Activated naive CD4-positive, alpha-beta T cell treated with anti-CD3 and anti-CD28 coated beads, Interleukin-2, amount 50 U/mL, for 16 hours (primary cell): ENCODE measurements at regions not wholly inside any gene's neighbourhood (a gene's known extent, or its start where the extent isn't known, plus 50 kb on each side); places are given as distances from the start of the nearest gene placed in this dataset.

ENCODE experiments used
- DNase-seq: peaks from one replicate; pipeline ENCODE4 v3.0.0-alpha.2; 2020

DNA sequence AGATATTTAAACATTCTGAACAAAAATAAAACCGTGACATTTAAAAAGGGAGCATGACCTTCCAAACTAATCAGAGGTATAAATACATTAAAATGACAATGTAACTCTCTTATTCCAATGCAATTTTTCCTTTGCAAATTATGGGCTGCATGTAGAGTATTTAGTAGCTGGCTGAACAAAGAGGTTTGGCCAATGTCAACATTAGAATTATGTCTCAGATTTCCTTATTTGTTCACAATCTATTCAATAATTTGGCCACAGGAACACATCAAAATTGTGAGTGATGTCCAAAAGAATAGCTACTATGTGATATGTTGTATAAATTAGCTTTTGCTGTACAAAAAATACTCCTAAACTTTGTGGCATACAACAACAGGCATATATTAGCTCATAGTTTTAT, 580.0 kb upstream of the MARCKS start:
- DNase-seq: no peak

DNA sequence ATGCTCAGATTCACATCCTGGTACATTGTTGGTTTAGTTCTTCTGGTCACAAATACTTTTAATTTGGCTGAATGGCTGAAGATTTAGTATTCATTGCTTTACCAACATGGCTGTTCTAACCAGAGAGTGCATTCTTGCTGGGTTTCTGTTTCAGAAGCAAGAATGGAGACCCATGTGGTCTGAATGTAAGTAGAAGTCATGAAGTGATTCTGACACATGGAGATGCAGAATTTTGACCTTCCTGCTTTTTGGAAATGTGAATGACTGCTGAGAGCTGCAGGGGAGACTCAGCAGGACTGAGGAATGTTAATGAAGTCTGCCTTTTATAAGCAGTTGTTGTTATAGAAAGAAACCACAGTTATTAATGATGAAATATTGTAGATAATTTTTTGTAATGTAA, 576.1 kb upstream of the MARCKS start:
- DNase-seq: no peak

DNA sequence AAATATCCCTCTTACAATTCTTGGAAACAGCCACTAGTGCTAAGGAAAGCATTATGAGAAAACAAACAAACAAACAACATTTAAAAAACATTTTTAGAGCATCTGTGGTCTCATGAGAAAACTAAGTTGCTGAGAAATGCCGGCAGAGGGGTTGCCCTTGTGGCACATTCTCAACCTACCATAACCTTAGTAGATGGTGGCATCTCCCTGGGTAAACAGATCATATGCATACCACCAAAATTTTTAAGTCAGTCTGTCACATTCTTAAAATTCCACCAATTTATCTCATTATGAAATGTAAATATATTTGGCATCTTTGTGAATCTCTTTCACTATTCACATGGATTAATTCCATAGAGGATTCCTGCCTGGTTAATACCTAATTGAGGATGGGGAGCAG, 575.7 kb upstream of the MARCKS start:
- DNase-seq: no peak

DNA sequence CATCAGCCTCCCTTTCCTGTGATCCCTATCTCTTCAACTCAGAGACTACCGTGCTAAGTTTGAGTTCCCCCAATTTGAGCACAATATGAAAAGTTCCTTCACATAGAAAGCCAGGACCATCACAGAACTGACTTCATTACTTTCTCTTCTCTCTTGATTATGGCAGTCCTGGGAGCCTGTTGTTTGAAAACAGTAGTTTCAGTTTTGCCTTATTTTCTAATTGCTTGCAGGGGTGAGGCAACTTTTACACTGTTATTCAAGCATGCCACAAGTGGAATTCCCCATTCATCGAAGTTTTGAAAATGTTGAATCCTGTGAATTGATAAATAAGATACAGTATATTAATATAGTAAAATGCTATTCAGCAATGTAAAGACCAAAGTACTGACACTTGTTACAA, 569.7 kb upstream of the MARCKS start:
- no peak for DNase-seq

DNA sequence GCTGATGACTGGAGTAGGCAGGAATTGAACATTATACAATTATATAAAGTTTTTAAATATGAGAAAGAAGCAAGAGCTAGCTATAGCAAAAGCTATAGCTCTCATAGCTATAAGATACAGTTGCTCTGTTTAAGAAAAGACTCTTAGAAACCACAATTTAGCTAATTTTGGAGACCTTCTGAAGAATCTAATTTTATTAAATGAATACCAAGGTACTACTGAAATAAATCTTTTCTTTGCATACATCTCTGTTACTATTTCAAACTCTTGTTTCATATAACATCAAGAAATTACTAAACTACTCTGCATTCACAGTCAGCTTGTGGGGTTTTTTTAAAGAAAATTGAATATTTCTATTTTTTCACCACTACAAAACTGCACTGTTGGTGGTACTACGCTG, 568.7 kb upstream of the MARCKS start:
- no peak for DNase-seq

DNA sequence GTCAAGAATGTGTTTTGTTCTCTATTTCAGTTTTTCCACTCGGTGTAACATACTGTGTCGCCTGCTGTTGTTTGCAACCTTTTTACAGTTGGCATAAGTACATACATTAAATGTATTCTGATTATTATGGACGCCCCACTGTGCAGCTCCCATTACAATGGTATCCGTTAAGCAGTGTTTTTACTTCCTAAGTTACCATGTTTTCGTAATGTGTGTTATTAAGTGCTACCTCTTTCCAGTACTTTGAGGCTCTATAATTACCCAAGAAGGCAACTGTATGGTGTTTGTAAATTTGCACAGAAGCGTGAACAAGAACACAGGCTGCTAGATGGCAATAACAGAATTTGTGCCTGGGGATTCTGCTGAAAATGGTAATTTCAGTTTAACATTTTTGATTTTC, 568.0 kb upstream of the MARCKS start:
- DNase-seq: no peak

DNA sequence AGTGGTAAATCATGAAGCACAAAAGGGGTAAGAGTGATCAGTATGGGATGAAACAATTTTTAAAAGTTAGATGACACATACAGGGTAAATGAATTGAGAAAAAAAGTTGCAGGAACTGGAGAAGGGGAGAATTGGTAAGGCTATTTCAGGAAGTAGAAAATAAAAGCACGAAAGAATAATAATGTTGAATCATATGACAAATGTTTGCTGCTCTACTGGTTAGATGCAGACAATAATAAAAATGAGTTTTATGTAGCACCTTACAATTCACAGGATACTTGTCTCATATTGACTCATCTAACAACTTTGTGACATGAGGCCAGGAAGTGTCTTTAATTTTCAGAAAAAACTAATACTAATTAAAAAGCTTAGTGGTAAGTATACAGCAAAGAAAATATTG, 566.5 kb upstream of the MARCKS start:
- DNase-seq: no peak

DNA sequence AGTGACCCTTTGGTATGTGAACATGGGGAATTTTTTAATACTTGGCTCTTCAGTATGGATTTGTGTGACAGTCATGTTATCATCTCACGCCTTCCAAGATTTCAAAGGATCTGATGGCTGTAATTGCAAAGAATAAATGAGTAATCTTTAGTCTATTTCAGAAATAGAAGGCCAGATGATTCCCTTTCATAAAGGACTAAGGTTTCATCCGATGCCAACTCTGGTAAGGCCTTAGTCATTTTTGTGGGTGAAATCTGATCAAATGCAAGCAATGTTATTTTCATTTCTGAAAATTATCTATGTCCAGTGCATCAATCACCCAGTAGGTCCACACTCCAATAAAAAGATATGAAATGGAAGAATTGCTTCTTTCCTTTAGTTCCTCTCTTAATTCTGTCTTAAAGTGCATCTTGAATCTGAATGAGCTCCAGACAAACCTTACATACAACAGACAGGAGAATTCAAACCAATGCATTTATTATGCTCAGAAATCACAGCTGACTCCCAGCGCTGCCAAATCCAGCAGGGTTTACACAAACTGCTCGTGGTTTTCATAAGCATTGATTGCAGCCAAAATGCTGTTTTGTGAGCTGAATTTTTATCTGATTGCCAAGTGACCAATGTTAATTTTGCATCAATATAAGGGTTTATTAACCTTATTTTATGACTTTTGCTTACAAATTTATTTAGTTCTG, 565.2 kb upstream of the MARCKS start:
- no peak for DNase-seq

DNA sequence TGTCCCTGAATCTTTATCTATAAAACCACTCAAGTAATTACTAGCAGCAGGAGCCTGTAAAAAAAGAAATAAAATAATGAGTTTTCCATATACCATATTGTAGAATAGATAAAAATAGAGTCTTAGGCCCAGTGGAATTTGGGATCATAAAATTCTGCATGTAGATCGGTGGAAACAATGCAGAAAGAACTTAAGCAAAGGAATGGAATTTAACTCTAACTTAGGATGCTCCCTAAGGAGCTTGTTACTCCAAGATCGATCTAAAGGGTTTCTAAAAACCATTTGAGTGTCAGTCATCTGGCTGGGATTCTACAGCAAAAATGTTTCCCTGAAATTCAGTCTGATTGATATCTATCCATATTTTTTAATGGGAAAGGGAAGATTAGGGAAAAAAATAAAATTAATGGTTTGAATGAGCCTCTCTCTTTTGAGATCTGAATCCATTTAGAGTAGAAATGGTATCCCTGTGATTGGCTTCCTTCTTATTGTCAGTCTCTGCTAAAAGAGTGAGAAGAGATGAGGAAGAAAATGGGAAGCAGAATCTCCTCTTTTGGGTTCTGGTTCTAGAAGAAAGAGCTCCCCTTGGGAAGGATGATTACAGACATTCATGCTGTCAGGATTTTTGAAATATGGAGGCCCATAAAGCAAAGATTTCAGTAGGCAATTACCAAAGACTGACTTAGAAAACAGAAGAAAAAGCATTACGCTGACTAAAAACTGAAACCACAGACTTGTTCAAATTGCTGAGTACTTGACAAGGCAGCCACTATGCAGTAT, 564.3 kb upstream of the MARCKS start:
- DNase-seq: no peak

DNA sequence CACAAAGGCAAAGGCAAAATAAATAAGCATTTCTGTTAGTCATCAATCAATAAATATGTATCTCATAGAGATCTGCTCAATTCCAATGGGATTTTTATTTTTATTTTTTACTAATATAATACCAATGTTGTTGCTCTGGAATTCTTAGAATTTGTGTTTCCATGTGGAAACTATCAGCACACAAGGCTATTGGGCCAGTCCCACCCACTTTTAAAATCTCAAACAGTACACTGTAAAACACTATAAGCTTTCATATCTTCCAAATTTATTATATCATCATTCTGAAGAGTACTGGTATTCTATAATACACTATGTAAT, 563.8 kb upstream of the MARCKS start:
- no peak for DNase-seq

DNA sequence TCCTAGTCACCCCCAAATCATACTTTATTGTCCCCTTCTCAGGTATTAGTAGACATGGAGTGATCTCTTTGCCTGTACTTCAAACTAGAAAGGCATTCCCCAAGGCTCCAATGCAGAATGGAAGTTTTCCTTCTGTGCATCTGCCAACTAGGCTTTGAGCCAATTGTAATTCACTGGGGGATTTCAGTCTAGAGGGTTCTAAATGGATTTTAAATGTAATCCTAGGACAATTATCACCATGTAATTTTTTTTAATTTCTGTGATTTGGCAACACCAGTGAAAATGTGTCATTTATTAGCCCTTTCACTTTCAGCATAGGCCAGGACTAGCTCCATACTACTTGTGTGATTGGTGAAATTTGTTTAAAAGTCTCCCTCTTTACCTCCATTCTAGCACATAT, 557.6 kb upstream of the MARCKS start:
- DNase-seq: no peak

DNA sequence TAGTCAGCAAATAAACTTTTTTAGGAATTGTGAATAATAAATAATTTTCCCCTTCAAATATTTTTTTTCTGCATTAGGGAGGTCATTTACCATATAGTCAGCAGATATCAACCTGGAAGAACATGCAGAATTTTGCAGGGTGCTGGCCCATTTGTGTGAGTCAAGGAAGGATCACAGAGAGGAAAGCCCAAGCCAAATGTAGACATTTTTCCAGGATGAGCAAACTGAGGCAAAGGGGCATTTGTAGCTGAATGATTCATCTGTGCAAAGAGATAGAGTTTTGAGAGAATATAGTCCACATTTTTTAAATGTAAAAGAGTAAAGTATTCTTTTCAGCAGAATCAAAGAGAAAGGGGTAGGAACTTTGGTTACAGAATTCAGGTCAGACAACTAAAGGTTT, 555.5 kb upstream of the MARCKS start:
- DNase-seq: no peak

DNA sequence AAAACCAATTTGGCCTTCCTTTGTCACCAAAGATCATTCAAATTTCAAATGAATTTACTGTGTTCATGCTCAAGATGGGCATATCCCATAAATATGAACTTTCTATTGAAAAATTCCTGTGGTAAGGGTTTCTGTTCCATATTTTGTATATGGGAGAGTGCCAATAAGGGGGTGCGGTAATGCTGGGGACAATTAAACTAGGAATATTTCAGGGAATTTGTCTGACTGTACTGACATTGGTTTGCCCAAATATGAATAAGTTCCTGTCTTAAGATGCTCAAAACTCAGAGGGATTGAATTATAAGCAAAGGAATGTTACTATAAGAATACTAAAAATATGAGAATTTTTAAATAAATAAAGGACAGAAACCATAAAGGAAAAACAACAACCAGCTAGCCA, 553.0 kb upstream of the MARCKS start:
- no peak for DNase-seq

DNA sequence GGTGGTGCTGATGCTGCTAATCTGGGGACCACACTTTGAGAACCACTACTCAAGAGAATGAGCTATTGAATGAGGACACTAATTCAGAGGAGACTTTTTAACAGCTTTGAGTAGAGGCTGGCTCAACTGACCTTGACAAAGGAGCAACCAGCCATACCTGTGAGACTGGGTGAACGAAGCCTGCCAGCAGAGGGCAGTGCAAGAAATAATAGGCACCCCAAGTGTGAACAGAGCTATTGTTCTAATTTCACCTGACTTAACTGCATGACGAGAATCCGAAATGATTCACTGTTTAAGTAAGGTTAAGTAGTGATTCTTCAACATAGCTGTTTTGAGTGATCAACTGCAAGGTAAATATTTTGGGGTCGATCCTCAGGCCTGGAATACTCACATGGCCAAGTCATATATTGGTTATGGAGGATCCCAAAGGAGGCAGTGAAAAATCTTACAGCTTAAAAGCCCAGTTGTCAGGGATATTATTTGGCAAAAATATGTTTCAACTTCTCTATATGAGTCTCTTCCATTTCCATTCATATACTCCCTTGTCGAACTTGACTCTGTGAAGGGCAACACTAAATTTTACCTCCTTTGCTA, 550.5 kb upstream of the MARCKS start:
- peak; percentile 25 for DNase-seq

DNA sequence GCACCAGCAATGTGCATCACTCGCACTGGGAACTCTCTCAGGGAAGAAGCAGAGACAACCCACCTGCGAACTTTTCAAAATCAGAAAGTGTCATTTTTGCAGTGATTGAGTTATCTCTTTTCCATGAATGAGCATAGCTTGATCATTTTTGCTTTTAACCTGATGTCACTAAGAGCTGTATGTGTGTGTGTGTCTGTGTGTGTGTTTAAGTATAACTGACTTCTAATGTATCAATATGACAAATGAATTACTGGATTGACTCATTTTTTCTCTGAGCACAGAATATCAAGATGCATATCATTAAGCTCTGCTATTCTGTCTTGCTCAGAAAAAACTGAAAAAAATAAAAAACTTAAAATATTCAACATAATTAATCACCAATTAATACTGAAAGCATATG, 548.9 kb upstream of the MARCKS start:
- DNase-seq: no peak

DNA sequence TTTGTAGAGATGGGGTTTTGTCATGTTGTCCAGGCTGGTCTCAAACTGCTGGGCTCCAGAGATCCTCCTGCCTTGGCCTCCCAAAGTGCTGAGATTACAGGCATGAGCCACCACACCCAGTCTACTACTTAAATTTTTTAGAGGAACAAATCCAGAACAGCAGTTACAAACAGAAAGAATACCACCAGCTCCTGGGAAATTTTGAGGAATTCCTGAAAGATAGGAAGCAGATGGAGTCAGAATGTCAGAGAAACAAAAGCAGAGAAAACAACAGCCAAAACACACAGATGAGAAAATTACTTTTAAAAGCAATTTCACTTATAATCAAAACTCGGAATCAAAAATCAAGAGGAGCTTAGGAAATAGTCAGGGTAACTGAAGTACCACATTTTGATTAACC, 543.3 kb upstream of the MARCKS start:
- DNase-seq: no peak

DNA sequence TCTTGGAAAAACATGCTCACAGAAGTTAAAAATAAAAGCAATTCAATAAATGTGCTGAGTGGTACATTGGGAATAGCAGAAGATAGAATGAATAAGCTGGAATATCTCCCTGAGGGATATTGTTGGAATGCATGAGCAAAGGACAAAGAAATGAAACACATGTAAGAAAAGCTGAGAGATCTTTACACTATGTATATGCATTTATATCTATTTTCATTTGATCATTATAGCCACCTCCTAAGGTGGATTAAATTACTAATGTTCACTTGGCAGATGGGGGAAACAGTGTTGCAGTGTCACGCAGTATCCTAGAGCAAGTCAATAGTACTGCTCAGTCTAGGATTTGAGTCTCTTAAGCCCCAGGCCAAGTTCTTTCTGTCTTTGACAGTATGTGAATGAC, 542.0 kb upstream of the MARCKS start:
- no peak for DNase-seq

DNA sequence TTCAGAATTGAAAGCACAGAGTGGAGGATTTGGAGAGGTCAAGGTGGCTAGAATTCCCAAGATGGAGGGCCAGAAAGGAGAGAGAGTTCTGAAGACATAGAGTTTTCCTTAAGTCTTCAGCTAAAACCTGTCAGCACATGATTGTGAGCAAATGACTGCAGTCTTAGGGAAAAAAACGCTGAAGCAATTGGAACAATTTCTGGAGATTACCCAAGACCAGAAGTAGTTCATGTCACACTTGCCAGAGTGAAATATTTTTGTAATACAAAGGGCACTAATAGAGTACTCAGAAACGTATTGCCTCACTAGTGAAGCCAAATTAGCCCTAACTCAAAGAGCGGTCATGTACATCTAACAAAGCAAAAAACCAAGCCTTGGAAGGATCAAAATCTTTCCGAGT, 541.3 kb upstream of the MARCKS start:
- DNase-seq: no peak

DNA sequence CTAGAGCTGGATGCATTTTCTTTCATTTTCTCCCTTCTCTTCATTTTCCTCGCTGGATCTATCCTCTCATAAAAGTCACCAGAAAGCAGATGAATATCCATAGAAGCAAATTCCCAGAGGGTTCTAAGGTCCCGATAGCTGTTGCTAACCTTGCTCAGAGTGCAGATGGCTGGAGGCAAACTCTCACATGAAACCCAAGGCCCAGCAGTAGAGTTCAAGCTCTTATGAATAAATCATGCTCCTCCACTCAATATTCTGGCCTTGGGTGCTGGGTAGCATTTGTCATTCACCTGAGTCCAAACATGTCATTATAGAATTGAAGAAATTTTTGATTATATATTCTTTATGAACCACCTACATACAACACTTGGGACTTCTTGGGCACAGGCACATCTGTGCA, 539.7 kb upstream of the MARCKS start:
- no peak for DNase-seq

DNA sequence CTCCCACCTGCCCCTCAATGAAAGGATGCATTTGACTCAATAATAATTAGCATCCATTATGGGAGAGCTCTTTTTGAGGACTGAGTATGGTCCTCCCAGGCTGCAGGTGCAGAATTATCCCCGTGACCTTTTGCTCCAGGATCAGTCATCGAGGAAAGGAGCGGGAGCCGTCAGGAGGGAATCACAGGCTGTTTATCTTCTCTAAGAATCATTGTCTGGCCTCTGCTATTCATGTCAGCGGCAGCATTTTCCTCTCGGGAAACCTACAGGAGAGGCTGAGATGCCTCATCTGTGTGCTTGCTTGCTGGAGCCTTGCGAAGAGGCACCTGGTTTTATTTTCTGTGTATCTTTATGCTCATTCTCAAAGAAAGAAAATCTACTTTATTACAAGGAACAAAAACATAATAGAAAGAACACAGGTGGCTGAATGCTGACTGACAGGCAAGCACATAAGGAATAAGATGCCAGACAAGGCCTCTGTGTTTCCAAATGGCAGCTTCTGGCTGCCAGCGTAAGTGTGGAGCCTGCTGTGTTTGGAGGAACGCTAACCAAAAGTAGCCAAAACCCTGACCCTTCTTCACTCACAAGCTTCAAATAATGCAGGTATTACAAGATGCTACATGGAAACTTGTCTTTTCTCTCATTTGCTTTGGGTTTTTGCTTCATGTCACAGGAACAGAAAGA, 539.1 kb upstream of the MARCKS start:
- no peak for DNase-seq

DNA sequence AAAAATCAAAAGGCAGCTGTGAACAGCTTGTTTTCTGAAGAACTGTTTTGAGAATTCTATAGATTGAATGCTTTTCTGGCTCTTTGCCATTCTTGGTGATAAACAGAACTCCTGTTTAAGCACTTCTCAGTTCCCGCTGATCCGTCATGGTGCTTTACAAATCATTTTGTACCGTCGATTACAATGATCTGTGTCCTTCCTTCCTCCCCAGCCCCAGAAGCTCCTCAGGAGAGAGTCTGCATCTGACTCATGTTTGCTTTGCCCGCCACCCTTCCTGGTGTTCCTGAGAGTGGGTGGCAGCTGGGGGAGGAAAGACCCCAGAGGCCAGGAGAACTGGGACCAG, 538.6 kb upstream of the MARCKS start:
- no peak for DNase-seq

DNA sequence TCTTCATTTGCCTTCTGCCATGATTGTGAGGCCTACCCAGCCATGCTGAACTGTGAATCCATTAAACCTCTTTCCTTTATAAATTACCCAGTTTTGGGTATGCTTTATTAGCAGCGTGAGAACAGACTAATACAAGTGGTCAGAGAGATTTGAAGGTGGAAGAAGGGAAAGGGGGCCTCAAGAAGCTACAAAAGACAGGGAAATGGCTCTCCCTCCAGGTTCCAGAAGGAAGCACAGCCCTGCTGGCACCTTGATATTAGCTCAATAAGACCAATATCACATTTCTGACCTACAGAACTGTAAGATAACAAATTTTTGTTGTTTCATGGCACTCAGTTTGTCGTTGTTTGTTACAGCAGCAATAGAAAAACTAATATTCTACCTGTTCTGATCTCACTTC, 536.5 kb upstream of the MARCKS start:
- DNase-seq: no peak

DNA sequence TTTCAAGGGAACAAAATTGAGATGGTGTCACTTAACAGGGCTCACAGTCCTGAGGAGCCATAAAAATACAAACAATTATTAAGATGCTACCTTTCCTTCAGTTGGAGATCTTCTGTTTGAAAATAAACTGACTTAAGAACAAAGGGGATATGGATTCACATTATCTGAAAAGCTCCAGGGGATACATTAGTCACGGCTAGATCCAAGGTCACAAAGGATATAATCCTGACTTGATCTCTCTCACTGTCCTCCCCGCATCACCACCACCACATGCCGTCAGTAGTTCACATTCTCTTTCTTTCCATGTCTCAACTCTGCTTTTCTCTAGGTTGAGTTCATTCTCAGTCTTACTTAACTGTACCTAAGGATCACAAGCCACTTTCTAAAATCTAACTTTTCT, 530.4 kb upstream of the MARCKS start:
- no peak for DNase-seq

DNA sequence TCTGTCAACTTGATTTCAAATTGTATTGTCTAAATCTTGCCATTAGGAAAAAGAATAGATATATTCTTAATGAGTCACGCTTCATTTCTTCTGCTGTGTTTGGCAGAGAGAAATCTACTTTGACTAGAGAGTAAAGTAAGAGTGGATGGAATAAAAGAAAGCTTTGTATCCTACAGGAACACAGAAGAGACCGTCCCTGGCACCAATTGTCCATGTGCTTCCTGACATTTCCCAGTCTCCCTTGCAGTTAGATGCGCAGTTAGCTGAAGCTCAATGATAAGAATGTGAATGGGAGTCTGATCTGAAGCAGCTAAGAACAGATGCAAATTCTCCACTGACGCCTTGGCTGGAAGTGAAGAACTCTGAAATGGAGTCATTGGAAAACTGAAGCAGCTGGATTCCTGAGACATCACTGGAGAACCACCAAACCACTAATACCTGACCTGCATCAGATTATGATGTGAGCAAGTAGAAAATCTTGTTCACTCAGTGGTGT, 528.2 kb upstream of the MARCKS start:
- DNase-seq: no peak
